Hematopoietic multipotent progenitor cell treated with erythropoietin and hydrocortisone succinate and interleukin-3 and kit ligand, for 4 days (in vitro differentiated cells): ENCODE measurements at regions not wholly inside any gene's neighbourhood (a gene's known extent, or its start where the extent isn't known, plus 50 kb on each side); places are given as distances from the start of the nearest gene placed in this dataset.
A peak's percentile ranks its signal among the peaks of the same experiment; 100 is the strongest.
"Not testable (repeated sequence)": the region's sequence is repeated elsewhere in the genome, so short reads cannot be mapped to it uniquely, and the experiment has no call there.

Source experiments
- DNase-seq: peaks from one replicate; pipeline ENCODE4 v3.0.0-alpha.2; 2015

DNA sequence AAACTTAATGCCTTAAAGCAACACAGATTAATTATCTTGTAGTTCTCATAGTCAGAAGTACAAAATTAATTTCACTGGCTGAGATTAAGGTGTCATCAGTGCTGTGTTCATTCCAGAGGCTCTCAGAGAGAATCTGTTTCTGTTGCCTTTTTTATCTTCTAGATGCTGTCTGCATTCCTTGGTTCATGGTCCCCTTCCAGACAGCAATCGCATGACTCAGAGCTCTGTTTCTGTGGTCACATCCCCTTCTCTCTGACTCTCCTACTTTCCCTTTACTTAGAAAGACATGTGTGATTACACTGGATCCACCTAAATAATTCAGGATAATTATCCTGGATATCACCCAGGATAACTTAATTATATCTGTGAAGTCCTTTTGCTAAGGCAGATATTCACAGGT is 148.6 kb downstream of the MAIP1 start:
- DNase-seq = peak; percentile 26

DNA sequence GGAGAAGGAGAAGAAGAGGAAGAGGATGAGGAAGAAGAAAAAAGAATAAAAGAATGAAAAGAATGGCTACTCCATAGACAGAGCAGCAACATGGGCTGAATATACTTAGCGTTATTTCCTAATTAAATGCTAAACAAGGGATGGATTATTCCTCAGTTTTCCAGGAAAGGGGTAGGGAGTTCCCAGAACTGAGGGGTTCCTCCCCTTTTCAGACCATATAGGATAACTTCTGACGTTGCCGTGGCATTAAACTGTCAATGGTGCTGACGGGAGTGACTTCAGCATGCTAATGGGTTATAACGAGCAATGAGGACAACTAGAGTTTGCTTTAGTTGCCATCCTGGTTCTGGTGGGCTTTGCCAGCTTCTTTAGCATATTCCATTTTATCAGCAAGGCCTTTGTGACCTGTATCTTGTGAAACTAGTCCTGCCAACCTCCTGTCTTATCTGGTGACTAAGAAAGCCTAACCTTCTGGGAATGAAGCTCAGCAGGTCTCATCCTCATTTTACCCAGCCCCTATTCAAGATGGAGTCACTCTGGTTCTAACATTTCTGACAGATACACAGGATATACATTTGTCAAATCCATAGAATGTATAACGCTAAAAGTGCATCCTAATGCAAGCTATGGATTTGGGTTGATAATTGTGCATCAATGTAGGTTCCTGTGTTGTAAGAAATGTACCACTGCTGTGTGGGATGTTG is 152.3 kb downstream of the MAIP1 start:
- no peak for DNase-seq

DNA sequence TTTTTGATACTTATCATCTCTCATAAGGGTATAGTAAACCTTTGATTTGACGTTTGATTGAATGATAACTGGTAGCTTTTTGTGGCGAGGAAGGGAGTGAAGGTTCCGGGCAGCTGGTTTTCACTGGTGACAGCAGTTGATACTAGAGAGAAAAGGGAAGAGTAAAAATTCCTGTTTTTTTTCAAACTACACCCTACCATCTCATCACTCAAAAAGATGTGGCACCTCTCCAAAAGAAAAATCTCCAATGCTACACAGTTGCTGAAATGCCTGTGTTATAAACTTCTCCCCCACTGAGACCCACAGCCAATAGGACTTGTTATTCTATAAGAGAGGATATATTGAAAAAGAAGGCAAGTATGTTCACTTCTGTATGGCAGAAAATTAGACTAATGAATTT is 154.0 kb downstream of the MAIP1 start:
- DNase-seq = no peak

DNA sequence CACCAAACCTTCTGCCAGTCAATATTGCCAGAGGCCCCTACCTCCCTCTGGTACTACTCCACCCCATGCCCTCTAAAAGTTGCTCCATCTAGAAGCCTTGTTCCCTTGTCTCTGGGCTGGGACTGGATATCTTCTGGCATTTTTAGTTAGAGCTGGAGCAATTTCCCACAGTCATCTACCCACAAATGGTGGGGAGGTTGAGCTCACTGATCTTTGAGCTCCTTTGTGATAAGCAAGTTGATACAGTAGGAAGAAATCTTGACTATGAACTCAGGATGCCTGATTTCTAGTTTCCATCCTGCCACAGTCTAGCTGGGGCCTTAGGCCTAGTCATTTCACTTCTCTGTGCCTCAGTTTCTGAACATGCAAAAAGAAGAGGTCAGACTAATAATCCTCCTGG is 155.0 kb downstream of the MAIP1 start:
- DNase-seq = no peak

DNA sequence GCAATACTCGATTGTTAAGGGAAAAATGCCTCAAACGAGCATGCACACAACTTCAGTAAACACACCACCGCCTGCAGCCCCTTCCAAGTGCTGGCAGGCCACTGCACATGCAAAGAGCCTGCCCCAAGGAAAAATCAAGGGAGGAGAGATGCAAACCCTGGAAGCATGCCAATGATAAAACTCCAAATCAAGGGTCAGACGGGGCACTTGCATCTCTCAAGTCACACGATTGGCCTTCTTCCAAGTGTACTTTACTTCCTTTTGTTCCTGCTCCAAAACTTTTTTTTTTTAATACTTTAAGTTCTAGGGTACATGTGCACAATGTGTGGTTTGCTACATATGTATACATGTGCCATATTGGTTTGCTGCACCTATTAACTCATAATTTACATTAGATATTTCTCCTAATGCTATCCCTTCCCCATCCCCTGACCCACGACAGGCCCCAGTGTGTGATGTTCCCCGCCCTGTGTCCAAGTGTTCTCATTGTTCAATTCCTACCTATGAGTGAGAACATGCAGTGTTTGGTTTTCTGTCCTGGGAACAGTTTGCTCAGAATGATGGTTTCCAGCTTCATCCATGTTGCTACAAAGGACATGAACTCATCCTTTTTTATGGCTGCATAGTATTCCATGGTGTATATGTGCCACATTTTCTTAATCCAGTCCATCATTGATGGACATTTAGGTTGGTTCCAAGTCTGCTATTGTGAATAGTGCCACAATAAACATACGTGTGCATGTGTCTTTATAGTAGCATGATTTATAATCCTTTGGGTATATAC is 157.8 kb downstream of the MAIP1 start:
- DNase-seq = not testable (repeated sequence)

DNA sequence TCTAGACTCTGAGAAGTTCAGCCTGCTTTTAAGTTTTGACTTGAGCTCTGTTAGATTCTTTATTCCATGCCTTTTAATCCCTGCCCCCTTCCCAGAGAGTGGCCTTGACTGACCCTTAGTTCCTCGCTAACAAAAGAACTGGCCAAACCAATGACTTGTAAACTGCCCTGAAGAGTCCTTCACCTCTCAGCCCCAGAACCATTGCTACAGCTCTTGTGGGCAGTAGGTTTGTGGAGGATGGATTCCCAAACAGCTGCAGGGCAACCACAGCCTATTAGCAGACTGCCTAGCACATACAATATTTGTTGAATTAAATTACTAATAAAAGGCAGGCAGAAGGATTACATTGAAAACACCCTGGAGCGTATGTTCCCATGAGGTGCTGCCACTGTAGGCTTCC is 163.9 kb downstream of the MAIP1 start:
- DNase-seq = no peak

DNA sequence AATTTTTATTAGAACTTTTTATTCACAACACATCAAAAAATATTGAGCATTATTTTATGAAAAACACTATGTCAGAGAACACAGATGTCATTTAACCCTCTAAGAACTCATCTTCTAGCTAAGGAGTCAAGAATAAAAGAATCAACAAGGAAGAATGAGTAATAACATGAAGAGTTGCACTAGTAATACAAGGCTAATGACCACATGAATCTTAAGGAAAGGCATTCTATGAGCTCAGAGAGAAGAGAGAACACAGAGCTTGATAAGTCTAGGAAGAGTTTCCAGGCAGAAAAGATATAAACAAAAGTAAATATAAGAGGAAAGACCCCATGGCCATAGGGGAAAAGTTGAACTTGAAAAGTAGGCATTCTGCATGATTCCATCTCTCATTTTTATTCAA is 166.5 kb downstream of the MAIP1 start:
- DNase-seq = no peak

DNA sequence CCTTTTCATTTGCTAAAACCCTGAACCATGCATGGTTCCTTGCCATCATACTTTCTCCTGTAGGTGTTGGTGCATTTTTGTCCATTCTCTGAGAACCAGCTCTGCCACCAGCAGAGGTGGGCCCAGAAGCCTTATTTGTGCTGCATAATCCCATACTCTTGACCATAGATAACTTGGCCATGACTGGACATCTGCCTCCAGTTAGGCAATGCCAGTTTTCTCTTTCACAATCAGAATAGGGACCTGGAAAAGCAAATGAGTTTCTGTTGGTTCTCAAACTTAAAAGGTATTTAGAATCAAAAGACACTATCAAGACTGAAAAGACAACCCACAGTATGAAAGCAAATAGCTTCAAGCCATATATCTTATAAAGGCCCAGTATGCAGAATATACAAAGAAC is 167.3 kb downstream of the MAIP1 start:
- no peak for DNase-seq

DNA sequence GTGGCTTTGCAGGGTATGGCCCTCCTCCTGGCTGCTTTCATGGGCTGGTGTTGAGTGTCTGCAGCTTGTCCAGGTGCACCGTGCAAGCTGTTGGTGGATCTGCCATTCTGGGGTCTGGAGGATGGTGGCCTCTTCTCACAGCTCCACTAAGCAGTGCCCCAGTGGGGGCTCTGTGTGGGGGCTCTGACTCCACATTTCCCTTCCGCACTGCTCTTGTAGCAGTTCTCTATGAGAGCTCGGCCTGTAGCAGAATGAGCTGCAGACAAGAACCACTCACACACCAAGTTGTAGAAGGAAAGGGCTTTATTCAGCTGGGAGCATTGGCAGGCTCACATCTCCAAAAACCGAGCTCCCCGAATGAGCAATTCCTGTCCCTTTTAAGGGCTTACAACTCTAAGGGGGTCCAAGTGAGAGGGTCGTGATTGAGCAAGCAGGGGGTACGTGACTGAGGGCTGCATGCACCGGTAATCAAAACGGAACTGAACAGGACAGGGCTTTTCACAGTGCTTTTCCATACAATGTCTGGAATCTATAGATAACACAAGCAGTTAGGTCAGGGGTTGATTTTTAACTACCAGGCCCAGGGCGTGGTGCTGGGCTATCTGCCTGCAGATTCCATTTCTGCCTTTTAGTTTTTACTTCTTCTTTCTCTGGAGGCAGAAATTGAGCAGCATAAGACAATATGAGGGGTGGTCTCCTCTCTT is 169.4 kb downstream of the MAIP1 start:
- peak; percentile 82 for DNase-seq

DNA sequence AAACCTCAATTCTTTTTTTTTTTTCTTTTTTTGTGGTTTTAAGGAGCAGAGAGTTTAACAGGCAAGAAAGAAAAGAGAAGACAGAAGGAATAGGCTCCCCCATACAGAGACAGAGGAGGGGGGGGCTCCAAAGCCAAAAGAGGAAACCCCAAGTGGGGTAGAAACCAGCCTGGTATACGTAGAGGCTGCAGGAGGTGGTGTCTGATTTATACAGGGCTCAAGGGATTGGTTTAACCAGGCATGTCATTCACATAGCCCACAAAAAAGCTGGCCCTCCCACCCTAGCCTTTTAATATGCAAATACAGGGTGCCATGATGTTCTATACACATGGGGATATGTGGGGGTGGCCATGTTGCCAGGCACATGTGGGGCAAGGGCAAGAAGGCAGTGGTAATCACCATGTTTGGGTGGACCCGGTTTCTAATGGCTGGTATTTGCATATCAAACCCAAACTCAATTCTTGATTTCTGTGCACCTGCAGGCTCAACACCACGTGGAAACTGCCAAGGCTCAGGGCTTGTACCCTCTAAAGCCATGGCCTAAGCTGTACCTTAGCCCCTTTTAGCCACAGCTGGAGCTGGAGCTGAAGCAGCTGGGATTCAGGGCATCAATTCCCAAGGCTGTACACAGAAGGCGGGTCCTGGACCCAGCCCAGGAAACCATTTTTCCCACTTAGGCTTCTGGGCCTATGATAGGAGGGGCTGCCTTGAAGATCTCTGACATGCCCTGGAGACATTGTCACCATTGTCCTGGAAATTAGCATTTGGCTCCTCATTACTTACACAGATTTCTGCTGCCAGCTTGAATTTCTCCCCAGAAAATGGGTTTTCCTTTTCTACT is 170.3 kb downstream of the MAIP1 start:
- peak; percentile 81 for DNase-seq

DNA sequence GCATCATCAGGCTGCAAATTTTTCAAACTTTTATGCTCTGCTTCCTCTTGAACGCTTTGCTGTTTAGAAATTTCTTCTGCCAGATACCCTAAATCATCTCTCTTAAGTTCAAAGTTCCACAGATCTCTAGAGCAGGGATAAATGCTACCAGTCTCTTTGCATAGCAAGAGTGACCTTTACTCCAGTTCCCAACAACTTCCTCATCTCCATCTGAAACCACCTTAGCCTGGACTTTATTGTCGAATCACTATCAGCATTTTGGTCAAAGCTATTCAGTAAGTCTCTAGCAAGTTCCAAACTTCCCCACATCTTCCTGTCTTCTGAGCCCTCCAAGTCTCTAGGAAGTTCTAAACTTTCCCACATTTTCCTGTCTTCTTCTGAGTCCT is 170.9 kb downstream of the MAIP1 start:
- not testable (repeated sequence) for DNase-seq

DNA sequence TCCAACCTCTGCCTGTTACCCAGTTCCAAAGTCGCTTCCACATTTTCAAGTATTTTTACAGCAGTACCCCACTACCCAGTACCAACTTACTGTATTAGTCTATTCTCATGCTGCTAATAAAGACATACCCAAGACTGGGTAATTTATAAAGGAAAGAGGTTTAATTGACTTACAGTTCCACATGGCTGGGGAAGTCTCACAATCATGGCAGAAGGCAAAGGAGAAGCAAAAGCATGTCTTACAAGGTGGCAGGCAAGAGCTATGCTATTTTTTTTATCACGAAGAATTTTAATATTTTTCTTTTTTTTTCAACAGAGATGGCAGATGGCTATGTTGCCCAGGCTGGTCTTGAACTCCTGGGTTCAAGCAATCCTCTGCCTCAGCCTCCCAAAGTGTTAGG is 171.3 kb downstream of the MAIP1 start:
- DNase-seq = not testable (repeated sequence)

DNA sequence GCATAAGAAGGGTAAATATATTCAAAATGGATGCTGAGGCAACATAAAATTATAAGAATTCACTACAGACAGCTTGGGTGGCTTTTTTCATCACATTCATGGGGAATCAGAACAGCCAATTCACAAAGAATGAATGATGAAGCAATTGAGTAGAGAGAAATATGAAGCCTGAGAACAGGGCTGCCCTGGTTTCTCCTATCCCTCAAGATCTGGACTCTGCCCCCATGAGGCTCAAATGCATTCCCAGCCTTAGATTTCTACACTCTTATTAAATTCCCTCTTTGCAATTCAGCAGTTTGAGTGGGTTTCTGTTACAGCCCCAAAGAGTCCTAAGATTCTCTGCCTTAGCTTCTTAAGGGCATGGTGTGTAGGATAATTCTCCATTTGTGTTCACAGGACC is 172.5 kb downstream of the MAIP1 start:
- DNase-seq = no peak

DNA sequence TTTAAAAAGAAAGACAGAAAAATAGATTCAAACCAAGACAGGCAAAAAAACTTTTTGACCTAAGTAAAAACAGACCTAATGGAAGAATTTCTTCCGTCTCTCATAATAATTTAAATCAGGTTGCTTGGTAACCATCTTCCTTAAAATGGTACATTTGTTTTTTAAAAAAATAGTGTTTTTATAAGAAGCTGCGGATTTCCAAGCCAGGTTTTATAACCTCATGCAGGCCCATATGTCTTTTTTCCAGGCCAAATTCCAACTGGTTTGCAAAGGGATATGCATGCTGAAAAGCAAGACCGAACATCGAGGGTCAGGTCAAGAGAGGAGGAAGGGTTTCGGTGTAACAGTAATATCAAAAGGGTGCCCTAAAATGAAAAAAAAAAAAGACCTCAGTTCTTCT is 172.9 kb downstream of the MAIP1 start:
- no peak for DNase-seq

DNA sequence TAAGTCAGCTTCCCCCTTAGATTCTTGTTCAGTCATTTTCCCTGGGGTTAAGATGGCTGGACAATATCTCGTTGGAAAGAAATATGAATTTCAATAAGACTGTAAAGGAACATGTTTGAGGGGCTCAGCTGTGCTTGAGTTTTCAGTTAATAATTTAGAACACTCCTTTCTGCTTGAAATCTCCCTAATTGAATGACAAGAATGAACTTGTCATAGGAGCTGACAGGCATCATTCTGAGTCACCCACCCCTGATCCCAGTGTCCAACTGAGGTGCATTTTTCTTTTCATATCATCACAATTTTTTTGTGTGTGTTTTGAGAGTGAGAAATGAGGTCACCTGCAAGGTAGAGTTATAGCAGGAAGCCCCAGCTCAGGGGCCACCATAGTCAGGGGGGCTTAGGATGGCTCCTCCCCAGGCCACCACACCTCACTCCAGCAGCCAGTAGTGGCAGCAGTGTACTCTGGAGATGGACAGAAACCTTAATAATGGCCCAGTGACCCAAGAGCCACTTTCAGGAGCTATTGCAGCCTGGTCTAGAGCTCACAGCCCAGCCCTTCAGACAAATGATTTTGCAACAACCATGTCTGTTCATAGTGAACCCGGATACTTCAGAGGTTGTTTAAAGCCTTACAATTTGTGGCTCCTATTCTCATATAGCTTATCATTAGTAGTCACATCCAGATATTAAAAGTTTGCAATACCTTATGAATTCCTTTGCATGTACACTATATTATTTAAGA is 174.5 kb downstream of the MAIP1 start:
- DNase-seq = no peak

DNA sequence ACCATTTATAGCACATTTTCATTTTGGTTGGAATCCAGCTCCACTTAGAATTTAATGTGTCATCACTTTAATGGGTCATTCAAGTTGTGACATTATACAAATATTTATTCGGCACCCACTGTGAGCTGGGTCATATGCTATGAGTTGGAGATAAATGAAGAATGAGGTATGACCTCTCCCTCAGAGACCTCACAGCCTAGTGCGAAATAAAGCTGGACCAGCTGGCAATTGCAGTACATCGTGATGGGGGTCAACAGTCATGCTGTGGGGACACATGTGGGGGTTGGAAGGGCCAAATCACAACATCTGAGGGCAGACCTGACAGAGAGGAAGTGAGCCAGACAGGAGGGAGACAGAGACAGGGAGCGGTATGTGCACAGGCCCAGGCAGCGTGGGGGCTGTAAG is 175.4 kb downstream of the MAIP1 start:
- DNase-seq = no peak

DNA sequence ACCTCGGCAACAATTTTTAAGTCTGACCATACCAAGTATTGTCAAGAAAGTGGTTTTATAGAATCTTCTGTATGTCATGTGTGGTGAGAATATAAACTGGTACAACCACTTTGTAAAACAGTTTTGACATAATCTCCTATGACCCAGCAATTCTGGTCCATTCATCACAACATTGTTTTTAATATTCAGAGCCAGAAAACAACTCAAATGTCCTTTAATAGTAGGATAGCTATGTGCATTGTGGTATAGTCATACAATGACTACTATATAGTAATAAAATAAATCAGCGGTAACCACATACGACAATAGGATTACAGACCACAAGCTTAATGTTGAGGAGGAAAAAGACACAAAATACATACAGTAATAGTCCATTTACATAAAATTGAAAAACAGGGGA is 175.2 kb upstream of the SPATS2L start:
- DNase-seq = no peak

DNA sequence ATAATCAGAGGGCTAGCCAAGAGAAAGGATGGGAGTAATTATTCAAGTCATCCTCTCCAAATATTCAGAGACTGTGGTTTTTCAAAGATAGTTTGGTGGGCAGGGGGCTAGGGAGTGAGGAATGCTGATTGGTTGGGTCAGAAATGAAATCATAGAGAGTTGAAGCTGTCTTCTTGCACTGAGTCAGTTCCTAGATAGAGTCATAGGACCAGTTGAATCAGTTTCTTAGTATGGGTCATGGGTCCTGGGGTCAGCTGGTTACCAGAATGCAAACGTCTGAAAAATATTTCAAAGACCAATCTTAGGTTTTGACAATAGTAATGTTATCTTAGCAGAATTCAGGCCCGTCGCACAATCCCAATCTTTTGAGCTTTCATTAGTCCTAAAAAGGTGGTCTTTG is 171.4 kb upstream of the SPATS2L start:
- DNase-seq = no peak

DNA sequence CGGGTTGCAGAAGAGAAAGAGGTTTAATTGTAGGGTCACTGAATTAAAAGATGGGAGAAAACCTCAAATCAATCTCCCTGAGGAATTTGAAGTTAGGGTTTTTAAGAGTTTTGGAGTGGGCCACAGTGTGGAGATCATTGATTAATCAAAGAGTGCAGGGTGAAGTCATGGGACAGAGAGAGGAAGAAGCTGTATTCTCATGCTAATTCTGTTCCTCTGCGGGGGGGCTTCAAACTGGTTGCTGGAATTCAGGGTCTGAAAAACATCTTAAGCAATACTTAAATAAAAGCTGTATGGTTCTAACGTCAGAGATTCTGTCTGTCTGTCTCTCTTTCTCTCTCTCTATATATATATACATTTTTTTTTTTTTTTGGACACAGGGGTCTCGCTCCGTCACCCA is 169.8 kb upstream of the SPATS2L start:
- DNase-seq = no peak

DNA sequence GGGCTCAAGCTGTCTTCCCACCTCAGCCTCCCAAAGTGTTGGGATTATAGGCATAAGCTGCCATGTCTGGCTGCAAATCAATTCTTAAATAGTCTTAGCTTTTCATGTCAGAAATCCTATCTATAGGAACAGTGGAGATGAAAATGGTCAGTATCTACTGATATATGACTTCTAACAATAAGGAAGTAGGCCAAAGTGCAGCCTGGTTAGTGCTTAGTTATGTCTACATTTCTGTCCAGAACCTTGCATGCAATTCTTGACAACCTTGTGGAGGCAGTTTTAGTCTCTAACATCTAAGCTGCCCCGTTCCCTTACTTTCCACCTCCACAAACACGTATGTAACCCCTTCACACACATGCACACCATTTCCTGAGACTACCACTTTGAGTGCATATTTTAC is 169.2 kb upstream of the SPATS2L start:
- DNase-seq = no peak

DNA sequence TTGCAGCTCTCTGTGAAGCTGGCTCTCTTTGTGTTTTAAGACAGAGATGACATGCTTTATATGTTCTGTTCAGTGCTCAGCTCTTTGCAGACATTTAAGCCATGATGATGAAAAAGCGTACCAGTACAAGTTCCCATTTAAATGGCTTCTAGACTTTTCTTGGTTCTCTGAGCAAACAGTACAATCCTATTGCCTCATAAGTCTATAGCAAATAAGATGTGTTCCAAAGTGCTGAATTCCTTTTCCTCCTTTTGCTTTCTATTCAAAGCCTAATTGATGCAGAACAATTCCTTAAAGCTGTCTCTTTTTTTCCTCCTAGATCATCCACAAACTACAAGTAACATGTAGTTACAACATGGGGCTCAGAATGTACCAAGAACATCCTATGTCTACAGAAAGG is 168.8 kb upstream of the SPATS2L start:
- no peak for DNase-seq

DNA sequence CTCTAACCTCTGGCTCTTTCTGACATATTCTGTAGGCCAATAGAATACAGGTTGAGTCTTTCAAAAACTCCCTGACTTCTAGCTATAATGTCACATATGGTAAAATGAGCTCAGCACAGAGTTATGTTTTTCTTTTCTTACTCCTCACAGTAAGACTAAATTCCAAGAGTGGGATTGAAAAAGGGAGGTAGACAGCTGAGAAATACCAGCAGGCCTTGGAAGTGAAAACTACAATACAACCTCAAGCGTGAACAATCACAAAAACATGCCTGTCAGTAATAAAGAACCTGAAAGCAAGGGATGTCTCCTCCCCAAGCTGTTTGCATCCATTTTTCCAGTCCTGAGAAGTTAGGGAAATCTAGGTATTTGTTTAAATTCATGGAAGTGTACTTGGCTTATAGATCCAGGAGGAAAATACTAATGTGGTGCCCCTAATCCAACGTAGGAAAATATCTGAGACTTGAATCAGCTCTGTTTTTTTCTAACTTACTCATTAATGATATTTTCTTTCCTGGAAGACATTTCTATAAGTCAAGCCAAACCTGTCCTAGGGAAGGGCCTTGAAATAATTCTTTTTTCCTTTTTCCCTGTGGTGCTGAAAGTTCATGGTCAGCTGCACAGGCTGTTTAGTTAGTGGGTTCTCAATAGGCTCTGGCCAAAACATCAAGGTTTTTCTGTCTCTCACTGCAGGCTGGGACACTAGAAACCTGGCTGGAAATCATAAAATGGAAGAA is 167.9 kb upstream of the SPATS2L start:
- no peak for DNase-seq
